GM23338 (cell line): ENCODE measurements at regions not wholly inside any gene's neighbourhood (a gene's known extent, or its start where the extent isn't known, plus 50 kb on each side); places are given as distances from the start of the nearest gene placed in this dataset.

Source experiments
- CREB1 ChIP-seq: fragments of 250-450 bp; sonication (Bioruptor Pico); IDR thresholded peaks from 2 replicates; pipeline ENCODE4 v1.5.0; 2020; ENCODE audit warnings: low read depth, mild to moderate bottlenecking, moderate library complexity
- CTCF ChIP-seq, 2 experiments: fragments of 200-600 bp in 1 of 2; sonication (generic) in 1 of 2; conservative IDR thresholded peaks; 2 replicates each; pipeline versions ENCODE4 v1.5.1 to v1.6.1; 2016 to 2017; ENCODE audit warnings: antibody characterized with exemption in 2 of 2, low read depth in 2 of 2, mild to moderate bottlenecking in 2 of 2, moderate library complexity in 1 of 2
- EZH2 ChIP-seq: fragments of 200-600 bp; sonication (generic); IDR thresholded peaks from one replicate; pipeline ENCODE4 v1.8.0; 2017; ENCODE audit warnings: antibody characterized with exemption, mild to moderate bottlenecking, low read depth; ENCODE audit not compliant: unreplicated experiment
- EZH2phosphoT487 ChIP-seq: fragments of 200-600 bp; sonication (generic); IDR thresholded peaks from one replicate; pipeline ENCODE4 v1.8.1; 2018; ENCODE audit warnings: antibody characterized with exemption; ENCODE audit not compliant: unreplicated experiment
- JUNB ChIP-seq: IDR thresholded peaks from one replicate; pipeline ENCODE4 v1.6.1; 2016; ENCODE audit warnings: antibody characterized with exemption; ENCODE audit not compliant: unreplicated experiment
- POLR2AphosphoS5 ChIP-seq: IDR thresholded peaks from 2 replicates; pipeline ENCODE4 v1.6.1; 2016; ENCODE audit warnings: antibody characterized with exemption, low read depth
- ZNF331 ChIP-seq: fragments of 250-450 bp; sonication (Bioruptor Pico); IDR thresholded peaks from 2 replicates; pipeline ENCODE4 v1.5.0; 2020; ENCODE audit warnings: low read depth, mild to moderate bottlenecking, moderate library complexity
- TF ChIP-seq, protein P1 (sequence below): IDR thresholded peaks from one replicate; pipeline ENCODE4 v1.6.1; 2018; ENCODE audit warnings: antibody characterized with exemption; ENCODE audit not compliant: unreplicated experiment

DNA sequence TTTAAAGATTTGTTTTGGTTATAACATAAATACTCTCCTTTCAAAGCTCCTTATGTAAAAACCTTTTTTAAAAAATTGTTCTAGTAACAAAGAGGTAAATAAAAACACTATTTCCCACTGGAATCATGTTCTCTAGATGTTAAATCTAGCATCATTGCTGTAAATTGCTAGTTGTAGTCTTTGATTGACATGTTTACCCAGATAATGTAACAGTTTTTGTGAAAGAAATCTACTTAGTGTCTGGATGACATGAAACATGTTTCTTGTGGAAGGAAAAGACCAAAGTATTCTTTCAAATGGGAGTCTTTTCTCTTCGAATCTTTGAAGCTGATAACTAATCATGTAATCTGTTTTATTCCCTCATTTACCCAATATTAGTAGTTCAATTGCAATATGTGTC, 1565.9 kb upstream of the WWC1 start:
- TF ChIP-seq CTCF (conservative IDR thresholded peaks at IDR 0.05; ENCODE audit: low read depth in 2 of 2) (no peak), EZH2phosphoT487 (no peak), POLR2AphosphoS5 (no peak), ZNF331 (no peak), EZH2 (no peak), CREB1 (CRISPR knock-in tag) (no peak), JUNB (no peak)
- TF ChIP-seq, protein P1, sequence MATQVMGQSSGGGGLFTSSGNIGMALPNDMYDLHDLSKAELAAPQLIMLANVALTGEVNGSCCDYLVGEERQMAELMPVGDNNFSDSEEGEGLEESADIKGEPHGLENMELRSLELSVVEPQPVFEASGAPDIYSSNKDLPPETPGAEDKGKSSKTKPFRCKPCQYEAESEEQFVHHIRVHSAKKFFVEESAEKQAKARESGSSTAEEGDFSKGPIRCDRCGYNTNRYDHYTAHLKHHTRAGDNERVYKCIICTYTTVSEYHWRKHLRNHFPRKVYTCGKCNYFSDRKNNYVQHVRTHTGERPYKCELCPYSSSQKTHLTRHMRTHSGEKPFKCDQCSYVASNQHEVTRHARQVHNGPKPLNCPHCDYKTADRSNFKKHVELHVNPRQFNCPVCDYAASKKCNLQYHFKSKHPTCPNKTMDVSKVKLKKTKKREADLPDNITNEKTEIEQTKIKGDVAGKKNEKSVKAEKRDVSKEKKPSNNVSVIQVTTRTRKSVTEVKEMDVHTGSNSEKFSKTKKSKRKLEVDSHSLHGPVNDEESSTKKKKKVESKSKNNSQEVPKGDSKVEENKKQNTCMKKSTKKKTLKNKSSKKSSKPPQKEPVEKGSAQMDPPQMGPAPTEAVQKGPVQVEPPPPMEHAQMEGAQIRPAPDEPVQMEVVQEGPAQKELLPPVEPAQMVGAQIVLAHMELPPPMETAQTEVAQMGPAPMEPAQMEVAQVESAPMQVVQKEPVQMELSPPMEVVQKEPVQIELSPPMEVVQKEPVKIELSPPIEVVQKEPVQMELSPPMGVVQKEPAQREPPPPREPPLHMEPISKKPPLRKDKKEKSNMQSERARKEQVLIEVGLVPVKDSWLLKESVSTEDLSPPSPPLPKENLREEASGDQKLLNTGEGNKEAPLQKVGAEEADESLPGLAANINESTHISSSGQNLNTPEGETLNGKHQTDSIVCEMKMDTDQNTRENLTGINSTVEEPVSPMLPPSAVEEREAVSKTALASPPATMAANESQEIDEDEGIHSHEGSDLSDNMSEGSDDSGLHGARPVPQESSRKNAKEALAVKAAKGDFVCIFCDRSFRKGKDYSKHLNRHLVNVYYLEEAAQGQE: no peak
